IMR-90 (cell line): ENCODE measurements at regions not wholly inside any gene's neighbourhood (a gene's known extent, or its start where the extent isn't known, plus 50 kb on each side); places are given as distances from the start of the nearest gene placed in this dataset.

Experiments used
- BHLHE40 ChIP-seq: fragments of 150-350 bp; IDR thresholded peaks from 2 replicates; pipeline ENCODE4 v1.6.1; 2016; ENCODE audit warnings: mild to moderate bottlenecking, low read depth, low read length
- CHD1 ChIP-seq: IDR thresholded peaks from 2 replicates; pipeline ENCODE4 v1.6.1; 2012; ENCODE audit warnings: low read depth, low read length, improper control_type of control experiment
- MAFK ChIP-seq: IDR thresholded peaks from 2 replicates; pipeline ENCODE4 v1.6.1; 2012; ENCODE audit warnings: low read depth, low read length, improper control_type of control experiment
- MAZ ChIP-seq: IDR thresholded peaks from 2 replicates; pipeline ENCODE4 v1.6.1; 2012; ENCODE audit warnings: low read depth, mild to moderate bottlenecking, low read length, improper control_type of control experiment, moderate library complexity, borderline replicate concordance
- POLR2A ChIP-seq: IDR thresholded peaks from 2 replicates; pipeline ENCODE4 v1.6.1; 2012; ENCODE audit warnings: mild to moderate bottlenecking, low read depth, low read length
- RAD21 ChIP-seq: IDR thresholded peaks from 2 replicates; pipeline ENCODE4 v1.6.1; 2012; ENCODE audit warnings: low read length, improper control_type of control experiment
- TF ChIP-seq, protein P1 (sequence below): conservative IDR thresholded peaks from 2 replicates; pipeline ENCODE4 v1.5.1; 2012; ENCODE audit warnings: mild to moderate bottlenecking, low read depth, low read length, improper control_type of control experiment

DNA sequence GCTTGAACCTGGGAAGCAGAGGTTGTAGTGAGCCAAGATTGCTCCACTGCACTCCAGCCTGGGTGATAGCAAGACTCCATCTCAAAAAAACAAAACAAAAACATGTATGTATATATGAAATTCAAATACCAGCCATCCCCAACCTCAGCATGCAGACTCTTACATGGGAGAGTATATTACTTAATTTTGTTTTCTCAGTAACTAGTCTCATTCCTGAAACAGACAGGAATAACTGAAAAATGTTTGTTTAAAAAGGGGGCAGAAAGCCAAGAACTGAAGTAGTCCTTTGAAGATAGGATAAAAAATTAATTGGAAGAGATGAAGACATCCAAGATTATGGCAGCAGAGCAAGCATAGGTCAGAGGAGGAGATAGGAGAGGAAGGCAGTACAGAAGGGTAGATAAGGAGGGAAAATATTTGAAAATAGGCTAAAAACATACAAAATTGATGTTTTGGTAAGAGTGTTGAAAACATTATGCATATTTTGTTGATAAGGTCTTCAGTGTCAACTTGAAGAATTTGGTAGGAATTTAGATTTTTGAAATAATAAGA is 309.9 kb downstream of the MAT2B start:
- TF ChIP-seq CHD1 = no peak
- TF ChIP-seq BHLHE40 = no peak
- TF ChIP-seq MAZ = no peak
- TF ChIP-seq, protein P1, sequence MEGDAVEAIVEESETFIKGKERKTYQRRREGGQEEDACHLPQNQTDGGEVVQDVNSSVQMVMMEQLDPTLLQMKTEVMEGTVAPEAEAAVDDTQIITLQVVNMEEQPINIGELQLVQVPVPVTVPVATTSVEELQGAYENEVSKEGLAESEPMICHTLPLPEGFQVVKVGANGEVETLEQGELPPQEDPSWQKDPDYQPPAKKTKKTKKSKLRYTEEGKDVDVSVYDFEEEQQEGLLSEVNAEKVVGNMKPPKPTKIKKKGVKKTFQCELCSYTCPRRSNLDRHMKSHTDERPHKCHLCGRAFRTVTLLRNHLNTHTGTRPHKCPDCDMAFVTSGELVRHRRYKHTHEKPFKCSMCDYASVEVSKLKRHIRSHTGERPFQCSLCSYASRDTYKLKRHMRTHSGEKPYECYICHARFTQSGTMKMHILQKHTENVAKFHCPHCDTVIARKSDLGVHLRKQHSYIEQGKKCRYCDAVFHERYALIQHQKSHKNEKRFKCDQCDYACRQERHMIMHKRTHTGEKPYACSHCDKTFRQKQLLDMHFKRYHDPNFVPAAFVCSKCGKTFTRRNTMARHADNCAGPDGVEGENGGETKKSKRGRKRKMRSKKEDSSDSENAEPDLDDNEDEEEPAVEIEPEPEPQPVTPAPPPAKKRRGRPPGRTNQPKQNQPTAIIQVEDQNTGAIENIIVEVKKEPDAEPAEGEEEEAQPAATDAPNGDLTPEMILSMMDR = no peak
- TF ChIP-seq MAFK = no peak
- TF ChIP-seq POLR2A = no peak
- TF ChIP-seq RAD21 = no peak
